DND-41 (cell line): ENCODE measurements at regions not wholly inside any gene's neighbourhood (a gene's known extent, or its start where the extent isn't known, plus 50 kb on each side); places are given as distances from the start of the nearest gene placed in this dataset.

Source experiments
- CTCF ChIP-seq: IDR thresholded peaks from 2 replicates; pipeline ENCODE4 v1.5.1; 2012; ENCODE audit warnings: borderline replicate concordance, low read length, moderate library complexity, mild to moderate bottlenecking; ENCODE audit not compliant: poor library complexity, severe bottlenecking; ENCODE audit errors: extremely low read depth
- EZH2 ChIP-seq: IDR thresholded peaks from 3 replicates; pipeline ENCODE4 v1.6.1; 2012; ENCODE audit warnings: borderline replicate concordance, low read depth, mild to moderate bottlenecking, moderate library complexity, low read length, inconsistent platforms; ENCODE audit not compliant: severe bottlenecking

DNA sequence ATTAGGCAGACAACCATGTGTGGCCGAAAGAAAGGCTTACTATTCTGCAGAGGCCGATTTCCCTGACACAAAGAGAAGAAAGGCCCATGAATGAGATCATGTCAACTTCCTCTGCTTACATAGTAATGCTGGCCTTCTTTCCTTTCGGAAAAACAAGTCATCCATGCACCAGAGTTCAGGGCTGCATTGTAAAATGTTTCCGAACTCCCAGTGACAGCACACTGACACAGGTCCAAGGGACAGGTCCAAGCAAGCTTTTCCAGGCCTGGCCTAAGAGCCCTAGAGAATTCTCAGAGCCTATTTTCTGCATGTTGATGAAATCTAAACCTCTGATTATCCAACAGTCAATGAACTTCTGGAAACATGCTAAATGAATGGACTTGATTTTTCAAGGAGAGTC, 140.9 kb downstream of the ZNF608 start:
- TF ChIP-seq CTCF: no peak
- no peak for TF ChIP-seq EZH2
